Panc1 (cell line): ENCODE measurements at regions not wholly inside any gene's neighbourhood (a gene's known extent, or its start where the extent isn't known, plus 50 kb on each side); places are given as distances from the start of the nearest gene placed in this dataset.

ENCODE experiments used
- CTCF ChIP-seq: fragments of 450-650 bp; IDR thresholded peaks from 2 replicates; pipeline ENCODE4 v1.5.1; 2017; ENCODE audit warnings: mild to moderate bottlenecking
- POLR2AphosphoS5 ChIP-seq: IDR thresholded peaks from 2 replicates; pipeline ENCODE4 v1.6.1; 2012; ENCODE audit warnings: mild to moderate bottlenecking, low read depth, low read length, moderate library complexity
- REST ChIP-seq, 2 experiments: IDR thresholded peaks; 2 replicates each; pipeline ENCODE4 v1.6.1; 2011 to 2012; ENCODE audit warnings: low read depth in 2 of 2, control low read depth in 1 of 2, low read length in 1 of 2, mild to moderate bottlenecking in 1 of 2, moderate library complexity in 1 of 2; ENCODE audit not compliant: insufficient read depth in 1 of 2
- SIN3A ChIP-seq: IDR thresholded peaks from 2 replicates; pipeline ENCODE4 v1.6.1; 2012; ENCODE audit warnings: low read depth, mild to moderate bottlenecking, low read length, moderate library complexity, borderline replicate concordance; ENCODE audit not compliant: insufficient read depth
- TCF7L2 ChIP-seq: IDR thresholded peaks from 2 replicates; pipeline ENCODE4 v1.6.1; 2011; ENCODE audit warnings: mild to moderate bottlenecking, low read depth, low read length, inconsistent platforms

GRCh38 chr2:104790100-104790811, 63.7 kb upstream of the POU3F3 start:
- TF ChIP-seq CTCF (no peak), POLR2AphosphoS5 (no peak), REST (IDR thresholded peaks at IDR 0.05; ENCODE audit: insufficient read depth in 1 of 2, low read depth in 2 of 2, low read length in 1 of 2) (no peak), TCF7L2 (no peak), SIN3A (no peak)
